GM19238 (cell line): ENCODE measurements at regions not wholly inside any gene's neighbourhood (a gene's known extent, or its start where the extent isn't known, plus 50 kb on each side); places are given as distances from the start of the nearest gene placed in this dataset.

Experiments
- DNase-seq: peaks from one replicate; pipeline ENCODE4 v3.0.0; 2011; ENCODE audit warnings: low spot score; ENCODE audit not compliant: insufficient read length

DNA sequence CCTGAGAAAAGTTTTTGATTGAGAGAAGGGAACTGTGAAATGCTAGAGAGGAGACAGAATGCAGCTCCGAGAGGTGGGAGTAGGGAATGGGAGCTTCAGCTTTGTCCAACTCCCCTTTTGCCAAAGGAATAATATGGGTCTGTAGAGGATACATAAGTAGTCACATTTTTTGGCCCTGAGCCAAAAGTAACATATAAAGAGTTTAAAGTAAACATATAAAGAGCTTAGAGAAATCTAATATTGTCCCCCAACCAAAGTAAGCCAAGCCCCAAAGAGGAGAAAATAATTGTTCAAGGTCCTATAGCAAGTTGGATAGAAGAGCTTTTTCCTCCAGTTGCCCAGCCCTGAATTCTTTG is 215.1 kb downstream of the TMEM114 start:
- no peak for DNase-seq

DNA sequence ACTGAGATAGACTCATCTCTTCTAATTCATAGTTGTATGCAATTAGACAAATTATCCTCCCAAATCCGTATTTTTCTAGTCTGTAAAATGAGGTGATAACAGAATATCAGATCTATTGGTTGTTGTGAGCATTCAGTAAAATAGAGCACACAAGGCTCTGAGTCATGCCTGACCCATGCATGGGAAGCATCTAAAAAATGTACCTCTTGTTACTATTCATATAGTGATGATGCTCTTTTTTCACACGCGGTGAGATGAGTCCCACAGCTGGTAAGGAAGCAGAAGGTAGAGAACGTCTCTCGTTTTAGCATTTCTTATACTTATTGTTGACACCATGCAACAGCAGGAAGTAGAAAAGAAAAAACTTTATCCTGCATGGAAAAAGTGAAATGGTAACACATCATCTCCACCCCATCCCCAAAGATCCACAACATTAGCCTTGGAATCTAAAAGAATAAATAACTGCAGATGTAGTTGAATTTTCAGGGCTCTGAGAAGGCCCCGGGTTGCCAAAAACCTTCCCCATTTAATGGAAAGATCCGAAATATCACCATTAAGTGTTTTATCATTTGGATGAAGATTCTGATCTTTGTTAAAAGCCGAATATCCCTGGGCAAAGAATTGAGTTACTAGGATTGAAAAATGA is 215.6 kb downstream of the TMEM114 start:
- DNase-seq: no peak

DNA sequence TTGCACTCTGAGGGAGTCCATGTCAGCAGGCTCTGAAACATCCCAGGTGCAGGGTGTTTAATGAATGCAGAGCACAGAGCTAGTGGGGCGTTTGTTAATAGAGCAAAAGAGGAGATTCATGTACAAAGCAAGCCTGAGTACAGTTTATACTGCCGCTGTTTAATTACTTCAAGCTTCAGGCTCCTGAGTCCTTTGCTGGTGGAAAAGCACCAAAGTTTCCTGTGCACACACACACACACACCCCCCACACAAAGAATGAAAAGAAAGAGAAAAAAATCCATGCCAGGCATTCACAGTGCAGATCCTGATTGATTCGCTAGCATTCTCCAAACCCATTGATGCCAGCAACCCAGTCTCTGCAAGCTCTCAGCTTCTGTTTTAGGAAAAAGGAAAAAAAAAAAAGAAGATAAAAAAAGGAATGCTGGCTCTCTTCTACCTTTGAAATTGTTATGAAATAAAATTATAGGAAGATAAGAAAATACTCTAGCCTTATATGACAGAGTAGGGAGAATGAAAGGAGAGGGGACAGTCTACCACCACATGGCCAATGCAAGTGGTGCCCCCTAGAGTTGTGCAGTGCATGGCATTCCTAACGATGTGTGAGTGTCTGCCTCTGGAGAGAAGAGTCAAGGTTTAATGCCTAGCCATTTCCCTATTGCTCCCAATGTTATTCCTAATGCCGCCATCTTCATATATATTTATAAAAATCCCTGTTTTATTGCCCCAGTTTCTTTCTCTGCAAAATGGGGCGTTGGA is 216.5 kb downstream of the TMEM114 start:
- no peak for DNase-seq

DNA sequence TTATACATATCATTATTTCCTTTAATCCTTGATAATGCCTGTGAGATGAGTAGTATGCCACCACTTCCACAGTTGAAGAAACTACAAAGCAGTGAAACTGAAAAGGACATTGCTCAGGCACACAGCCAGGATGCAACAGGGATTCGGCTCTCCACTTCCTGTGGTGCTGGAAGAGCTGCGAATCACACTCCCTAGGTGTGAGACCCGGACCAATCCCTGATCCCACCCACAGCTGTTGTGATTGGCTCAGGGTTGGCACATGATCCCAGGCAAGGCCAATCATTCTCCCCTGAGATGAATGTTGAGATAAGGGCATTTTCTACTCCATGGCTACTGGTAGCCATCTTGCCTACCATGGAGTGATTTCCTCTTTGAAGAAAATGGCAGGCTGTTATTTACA is 218.2 kb downstream of the TMEM114 start:
- no peak for DNase-seq

DNA sequence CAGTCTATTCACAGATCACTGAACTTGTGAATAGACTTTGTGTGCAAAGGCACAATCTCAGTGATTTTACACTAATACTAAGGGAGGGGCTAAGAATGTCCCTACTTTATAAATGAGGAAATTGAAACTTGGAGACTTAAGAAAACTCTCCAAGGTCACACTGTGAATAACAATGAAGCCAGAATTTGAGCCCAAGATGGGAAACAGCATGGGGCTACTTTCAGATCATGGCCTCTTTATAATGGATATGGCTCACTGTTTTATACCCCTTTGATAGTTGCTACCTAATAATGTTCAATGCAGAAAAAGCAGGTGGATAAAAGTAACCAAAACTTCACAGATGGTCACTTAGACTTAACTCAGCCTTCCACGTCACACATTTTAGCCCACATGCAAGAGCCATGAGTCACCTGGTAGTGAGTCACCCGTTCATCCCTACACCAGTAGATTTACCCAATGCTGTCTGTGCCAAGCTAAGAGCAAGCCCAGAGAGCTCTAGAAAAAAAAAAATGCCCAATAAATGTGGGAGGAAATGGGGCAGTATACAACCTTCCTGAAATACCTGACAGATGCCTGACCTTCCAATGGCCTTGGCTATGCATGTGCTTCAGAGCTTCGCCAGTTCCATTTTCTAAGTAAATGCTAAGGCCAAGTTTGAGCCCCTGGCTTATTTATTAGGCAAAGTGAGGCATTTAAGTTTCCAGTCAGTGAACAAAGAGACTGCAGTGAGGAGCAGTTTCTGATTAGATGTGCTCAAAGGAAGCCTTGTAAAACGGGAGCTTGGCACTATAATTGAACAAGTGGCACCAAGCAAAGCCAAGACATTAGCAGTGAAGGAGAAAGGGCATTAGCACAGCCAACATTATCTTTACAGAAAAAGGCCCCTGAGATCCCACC is 219.7 kb downstream of the TMEM114 start:
- no peak for DNase-seq

DNA sequence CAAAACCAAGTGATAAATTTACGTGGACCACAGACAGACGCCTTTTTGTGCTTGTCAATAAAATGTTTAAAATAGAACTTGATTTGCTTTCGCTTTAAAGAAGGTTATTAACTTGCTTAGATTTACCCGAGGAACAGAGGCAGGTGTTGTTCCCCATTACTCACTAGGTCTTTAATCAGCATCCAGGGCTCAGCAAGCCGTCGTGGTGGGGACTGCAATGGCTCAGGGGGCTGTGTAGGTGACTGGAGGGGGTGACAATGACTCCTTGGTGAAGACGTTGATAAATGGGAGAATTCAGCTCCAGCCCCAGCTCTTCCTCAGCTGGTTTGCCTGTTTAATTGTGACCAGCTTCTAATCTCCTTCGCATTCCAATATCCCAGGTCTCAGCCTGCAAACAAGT is 231.4 kb downstream of the TMEM114 start:
- no peak for DNase-seq

DNA sequence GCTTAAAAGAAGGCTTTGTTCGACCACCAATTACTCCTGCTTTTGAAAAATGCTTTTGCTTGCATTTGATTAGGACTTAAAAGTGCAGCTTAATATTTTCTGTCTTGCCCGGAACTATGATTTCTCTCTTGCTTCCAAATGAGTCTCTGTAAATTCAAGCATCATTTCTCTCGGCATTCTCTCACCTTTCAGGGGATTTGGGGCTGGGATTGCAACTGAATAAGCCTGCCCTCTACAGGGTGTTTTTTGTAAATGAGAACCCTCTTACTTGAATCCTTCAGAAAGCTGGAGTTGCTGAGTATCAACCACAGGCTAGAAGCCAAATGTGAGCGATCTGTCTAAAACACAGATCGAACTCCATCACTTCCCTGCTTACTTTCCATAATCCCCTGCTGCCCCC is 234.6 kb downstream of the TMEM114 start:
- DNase-seq: no peak

DNA sequence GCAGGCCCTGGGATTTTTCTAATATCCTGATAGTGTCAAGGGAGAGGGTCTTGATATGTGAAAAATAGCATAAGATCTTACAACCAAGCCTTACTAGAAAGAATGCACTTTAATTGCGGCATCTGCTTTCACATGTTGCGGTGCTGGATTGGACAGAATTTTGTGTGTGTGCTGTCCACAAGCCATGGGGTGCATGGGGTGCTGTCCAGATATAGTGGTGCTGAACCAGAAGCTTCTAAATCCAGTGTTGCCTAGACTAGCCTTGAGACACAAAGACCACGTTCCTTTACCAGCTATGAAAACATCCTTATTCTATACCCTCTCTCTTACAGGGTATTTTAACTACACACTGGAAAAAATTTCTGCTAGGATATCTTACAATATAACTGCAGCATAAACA is 244.0 kb downstream of the TMEM114 start:
- no peak for DNase-seq

DNA sequence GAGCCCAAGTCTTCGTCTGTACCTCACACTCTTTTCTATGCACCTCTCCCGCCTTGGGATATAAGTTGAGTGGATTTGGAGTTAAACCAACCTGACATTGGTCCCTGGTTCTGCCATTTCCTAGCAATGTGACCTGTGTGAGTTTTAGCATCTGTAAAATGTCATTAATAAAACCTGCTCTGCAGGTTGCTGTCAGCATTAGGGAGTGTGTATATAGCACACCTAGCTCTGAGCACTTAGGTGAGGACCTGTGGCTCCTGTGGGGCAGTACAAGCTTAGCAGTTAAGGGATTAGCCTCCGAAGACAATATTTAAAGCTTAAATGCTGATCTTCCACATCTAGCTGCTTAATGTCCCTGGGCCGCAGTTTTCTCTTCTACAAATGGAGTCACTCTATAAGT is 248.0 kb downstream of the TMEM114 start:
- DNase-seq: no peak

DNA sequence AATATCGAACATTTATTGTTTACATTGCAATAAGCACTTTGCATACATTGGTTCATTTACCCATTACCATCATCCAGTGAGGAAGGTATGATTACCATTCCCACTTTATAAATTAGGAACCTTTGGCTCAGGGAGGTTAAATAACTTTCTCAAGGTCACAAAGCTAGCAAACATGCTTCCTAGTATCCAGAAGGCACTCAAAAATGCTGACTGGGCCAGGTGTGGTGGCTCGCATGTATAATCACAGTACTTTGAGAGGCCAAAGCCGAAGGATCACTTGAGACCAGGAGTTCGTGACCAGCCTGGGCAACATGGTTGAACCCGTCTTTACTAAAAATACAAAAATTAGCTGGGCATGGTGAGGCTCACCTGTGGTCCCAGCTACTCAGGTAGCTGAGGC is 259.6 kb downstream of the TMEM114 start:
- no peak for DNase-seq

DNA sequence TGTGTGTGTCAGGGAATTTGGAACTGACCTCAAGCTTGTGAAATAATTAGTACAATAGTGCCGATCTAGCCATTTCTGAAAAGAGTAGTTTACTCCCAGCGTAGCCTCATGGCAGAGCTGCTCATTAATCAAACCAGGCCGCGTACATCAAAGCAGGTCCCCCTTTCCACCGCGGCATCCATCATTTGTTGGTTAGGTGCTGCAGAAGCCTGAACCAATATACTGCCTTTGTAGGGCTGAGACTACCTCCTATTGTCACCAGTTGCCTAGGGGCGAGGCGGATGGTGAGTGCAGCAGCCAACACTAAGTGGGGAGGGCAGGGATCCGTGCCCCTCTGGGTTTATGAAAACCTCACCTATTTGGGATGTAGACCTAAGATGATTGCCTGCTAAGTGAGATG is 264.1 kb downstream of the TMEM114 start:
- DNase-seq: no peak

DNA sequence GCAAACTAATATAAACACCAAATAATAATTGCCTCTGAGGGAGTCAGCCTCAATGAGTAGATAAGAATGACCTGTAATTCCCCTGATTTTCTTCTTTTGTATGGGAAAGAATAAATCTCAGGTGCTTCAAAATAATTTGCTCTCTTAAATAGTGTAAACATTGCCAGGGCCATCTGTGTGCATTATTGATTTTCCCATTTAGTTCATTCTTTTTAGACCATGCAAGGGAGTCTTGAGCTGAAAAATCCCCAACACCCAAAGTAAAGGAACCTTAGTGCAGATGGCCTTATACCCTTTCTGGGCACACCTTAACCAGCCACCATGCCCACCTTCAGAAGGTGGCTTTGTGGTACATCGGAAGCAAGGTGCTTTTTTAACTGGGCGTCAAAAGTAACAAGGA is 267.2 kb downstream of the TMEM114 start:
- no peak for DNase-seq

DNA sequence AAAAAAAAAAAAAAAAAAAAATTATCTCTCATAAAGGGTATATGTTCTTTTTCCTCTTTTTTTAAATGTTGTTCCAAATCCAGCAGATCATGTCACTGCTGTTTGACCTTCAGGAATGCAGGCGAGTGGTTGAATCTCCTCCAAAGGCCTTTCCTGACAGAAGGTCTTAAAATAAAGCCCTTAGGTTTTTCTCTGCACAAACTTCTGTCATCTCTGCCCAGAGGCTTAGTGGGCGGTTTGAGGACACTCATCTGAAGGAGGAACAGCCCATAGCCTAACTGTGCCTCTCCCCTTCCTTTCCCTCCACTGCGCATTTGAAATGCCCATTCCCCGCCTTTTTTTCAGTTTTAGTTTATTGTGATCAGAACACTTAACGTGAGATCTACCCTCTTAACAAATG is 270.2 kb downstream of the TMEM114 start:
- DNase-seq: no peak

DNA sequence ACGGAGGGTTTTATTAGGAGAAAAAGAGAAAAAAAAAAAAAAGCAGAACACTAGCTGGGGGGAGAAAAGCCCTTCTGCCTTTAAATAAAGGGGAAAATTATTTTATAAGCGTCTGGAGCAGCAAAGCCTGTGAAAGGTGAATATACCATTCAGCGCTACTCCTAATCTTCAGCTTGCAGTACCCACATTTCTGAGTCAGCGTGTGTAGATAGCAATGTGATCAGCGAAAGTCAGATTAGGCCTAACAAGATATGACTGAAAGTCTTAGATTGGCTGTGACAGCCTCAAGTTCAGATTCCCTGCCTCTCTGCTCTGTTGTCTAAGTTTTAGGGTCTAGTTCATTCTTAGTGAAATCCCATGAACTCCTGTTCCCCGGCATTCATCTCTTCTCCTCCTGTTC is 279.5 kb downstream of the TMEM114 start:
- DNase-seq: no peak

DNA sequence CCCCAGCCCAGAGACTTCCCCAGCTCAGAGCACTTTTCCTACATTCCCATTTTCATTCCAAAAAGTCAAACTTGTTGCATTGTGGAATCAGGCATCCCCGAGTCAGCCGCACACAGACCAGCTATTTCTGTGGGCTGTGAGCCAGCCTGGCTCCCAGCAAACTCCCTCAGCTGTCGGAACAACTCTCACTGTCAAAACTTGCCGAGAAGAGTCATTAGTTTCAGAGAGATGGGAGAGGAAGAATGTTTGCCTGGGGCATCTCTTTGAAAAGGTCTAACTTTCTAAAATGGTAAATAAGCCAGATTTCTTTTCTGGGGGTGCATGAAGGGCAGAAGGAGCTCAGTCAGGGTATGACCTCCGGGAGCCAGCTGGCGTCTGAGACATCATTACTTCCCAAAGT is 280.0 kb downstream of the TMEM114 start:
- DNase-seq: no peak

DNA sequence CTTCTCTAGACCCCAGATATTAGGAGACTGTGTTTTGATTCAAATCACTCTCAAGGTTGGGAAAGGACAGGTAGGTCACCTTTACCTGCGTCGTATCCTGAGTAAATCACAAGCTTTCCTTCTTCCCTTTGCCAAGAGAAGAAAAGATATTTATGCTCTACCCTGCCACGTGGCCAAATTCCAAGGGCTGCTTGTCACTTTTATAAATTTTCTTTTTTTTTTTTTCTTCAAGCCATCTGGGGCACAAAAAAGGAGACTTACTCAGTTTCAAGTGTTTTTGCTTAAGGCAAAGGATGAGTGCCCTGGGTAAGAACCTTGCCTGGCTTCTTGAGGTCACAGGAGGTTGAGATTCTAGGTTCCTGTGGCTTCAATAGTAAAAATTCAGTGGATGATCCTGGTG is 285.1 kb downstream of the TMEM114 start:
- no peak for DNase-seq

DNA sequence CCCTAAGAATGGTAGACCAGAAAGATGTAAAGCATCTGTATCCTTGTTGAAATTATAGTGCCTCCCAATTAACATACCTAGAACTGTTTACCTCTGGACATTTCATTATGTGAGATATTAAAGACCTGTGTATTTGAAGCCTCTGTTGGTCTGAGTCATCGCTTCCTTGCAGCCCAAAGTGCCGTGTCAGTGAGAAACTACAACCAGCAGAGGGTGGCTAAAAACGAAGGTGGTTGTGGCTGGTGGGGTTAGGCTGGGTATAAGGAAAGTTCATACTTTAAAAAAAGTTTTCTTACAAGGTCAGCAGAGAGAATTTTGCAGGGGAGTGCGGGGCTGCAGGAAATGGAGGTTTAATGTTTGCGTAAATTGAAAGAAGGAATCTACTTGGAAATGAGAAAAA is 290.7 kb downstream of the TMEM114 start:
- no peak for DNase-seq

DNA sequence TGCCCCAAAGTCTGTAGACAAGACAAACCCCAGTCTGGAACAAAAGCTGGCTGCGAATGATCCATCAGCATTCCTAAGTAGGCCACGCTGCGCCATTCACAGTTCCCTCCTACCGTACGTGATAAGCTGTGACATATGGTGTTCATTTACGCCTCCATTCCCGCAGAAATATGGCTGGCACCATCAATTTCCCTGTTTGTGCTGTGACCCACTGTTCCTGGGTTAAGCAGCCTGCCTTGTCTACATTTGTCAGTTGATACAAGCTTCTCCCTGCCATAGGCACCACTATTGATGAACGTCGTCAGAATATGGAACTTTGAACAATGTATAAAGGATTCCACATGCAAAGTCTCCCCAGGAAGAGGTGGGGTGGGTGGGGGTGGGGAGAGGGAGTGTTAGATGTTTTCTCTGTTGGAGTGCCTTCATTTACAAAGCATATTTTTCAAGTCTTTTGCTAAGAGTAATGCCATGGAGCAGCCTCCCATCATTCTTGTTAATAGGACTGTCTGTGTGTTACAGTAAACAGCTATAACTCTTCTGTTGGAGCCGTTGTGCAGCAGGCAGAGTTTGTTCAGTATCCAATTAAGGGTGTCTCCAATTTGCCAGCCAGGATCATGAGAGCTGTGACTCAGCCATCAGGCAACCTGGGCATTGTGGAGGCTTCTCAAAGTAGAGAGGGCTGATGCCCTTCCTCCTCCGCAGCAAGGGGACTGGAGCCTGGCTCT is 294.6 kb downstream of the TMEM114 start:
- no peak for DNase-seq

DNA sequence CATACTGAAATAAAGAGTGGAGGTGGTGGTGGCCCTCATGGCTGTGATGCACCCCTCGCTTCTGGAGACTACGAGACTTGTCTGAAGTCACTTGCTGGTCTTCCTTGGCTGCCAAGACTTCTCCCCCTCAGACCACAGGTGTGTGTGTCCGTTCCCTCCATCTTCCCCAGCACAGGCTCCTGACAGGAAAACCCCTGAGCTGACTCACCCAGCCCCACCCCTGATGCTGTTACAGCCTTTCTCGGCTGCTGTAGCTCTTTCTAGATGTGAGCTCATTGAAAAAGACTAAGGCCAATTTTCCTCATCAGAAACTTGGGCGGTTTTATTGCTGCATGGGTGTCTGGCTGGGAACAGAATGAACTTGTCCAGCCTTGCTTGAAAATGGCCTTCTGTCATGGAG is 296.9 kb downstream of the TMEM114 start:
- DNase-seq: no peak

DNA sequence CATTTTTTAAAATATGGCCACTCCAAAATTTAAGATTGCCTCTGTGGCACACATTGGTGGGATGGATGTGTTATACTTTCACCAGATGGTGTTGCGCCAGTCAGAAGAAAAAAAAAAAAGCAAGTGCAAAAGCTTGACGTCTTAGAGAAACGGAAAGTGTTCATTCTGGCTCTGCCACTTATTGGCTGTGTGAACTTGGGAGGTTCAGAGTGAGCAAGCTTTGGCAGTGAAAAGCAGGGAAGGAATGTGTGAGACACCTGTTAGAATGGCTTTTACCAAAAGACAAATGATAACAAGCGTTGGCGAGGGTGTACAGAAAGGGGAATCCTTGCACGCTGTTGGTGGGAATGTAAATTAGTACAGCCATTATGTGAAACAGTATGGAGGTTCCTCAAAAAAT is 298.0 kb downstream of the TMEM114 start:
- DNase-seq: no peak

DNA sequence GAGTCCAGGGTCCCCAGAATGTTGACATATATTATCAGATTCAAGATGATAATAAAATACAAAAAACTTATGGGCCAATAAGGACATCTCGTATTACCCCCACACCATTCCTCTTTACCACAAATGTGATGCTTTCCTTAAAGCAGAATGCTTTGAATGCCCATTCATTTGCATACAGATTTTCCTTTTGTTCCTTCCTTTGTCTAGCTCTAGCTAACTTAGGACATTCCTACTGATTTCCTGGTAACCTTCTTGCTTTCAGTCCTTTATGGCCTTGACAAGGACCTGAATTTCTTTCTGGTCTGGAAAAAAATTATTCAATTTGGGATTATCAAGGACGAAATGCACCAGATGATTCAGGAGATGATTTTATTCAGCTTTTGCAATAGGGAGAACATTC is 304.0 kb downstream of the TMEM114 start:
- DNase-seq: no peak

DNA sequence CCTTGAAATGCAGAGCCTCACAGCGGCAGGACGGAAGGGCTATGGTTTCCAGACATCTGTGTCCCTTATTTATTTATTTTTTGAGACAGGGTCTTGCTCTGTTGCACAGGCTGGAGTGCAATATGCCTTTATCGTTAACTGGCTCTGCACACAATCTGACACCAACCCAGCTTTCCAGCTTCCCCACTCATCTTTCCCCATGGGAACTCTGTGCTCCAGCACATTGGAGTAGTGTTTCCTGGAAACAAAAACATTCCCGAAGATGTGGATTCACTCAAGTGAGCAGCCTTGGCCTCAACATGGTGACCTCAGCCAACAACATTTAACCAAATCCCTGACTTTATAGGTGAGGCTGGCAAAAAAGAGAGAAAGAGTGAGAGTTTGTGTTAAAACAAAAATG is 307.1 kb downstream of the TMEM114 start:
- no peak for DNase-seq
